Gastrocnemius medialis (tissue), 4 donors: ENCODE measurements at regions not wholly inside any gene's neighbourhood (a gene's known extent, or its start where the extent isn't known, plus 50 kb on each side); places are given as distances from the start of the nearest gene placed in this dataset.

Source experiments
- ATAC-seq, 2 donors: fragments of 150-250 bp; one replicate each; pipeline ENCODE4 v1.9.1; 2016
- DNase-seq, 2 donors: peaks; one replicate each; pipeline ENCODE4 v3.0.0-alpha.2; 2019
- H3K27ac ChIP-seq, 4 donors: fragments of 200-600 bp; sonication (generic); 1 replicate in 1 of 4; 2 replicates in 3 of 4; pipeline ENCODE4 v1.5.1; 2016 to 2018; ENCODE audit warnings: mild to moderate bottlenecking in 2 of 4, moderate library complexity in 1 of 4
- H3K27me3 ChIP-seq, 3 donors: fragments of 200-600 bp; sonication (generic) in 2 of 3; 1 replicate in 1 of 3; 2 replicates in 2 of 3; pipeline versions ENCODE4 v1.5.1 to v1.6.0; 2016 to 2019; ENCODE audit warnings: mild to moderate bottlenecking in 1 of 3, moderate library complexity in 1 of 3
- H3K36me3 ChIP-seq, 2 donors: fragments of 200-600 bp; sonication (generic) in 1 of 2; one replicate each; pipeline ENCODE4 v1.5.1; 2017 to 2018
- H3K4me1 ChIP-seq, 2 donors: fragments of 200-600 bp; sonication (generic) in 1 of 2; one replicate each; pipeline ENCODE4 v1.5.1; 2016 to 2017; ENCODE audit warnings: mild to moderate bottlenecking in 2 of 2
- H3K4me3 ChIP-seq, 4 donors: fragments of 200-600 bp; sonication (generic) in 3 of 4; 1 replicate in 1 of 4; 2 replicates in 3 of 4; pipeline ENCODE4 v1.5.1; 2016 to 2019; ENCODE audit warnings: mild to moderate bottlenecking in 2 of 4
- H3K9me3 ChIP-seq, 3 donors: fragments of 200-600 bp; sonication (generic) in 2 of 3; 1 replicate in 1 of 3; 2 replicates in 2 of 3; pipeline ENCODE4 v1.5.1; 2016 to 2019
- CTCF ChIP-seq, 5 experiments: fragments of 450-650 bp in 3 of 5; fragments of 200-600 bp in 2 of 5; sonication (generic) in 2 of 5; IDR thresholded peaks in 4 of 5; conservative IDR thresholded peaks in 1 of 5; 1 replicate in 4 of 5; 2 replicates in 1 of 5; pipeline ENCODE4 v1.5.1; 2016 to 2019; ENCODE audit warnings: antibody characterized with exemption in 5 of 5, mild to moderate bottlenecking in 3 of 5, moderate library complexity in 3 of 5
- POLR2A ChIP-seq, 2 donors: fragments of 450-650 bp; IDR thresholded peaks; one replicate each; pipeline ENCODE4 v1.6.1; 2017; ENCODE audit warnings: antibody characterized with exemption in 2 of 2, mild to moderate bottlenecking in 2 of 2, moderate library complexity in 2 of 2
- in situ Hi-C, 4 donors: fragments of 200-750 bp; cut with MboI; loops; one replicate each; pipeline versions ENCODE4 v1.15.0 to v1.8.0; 2017; ENCODE audit warnings: low sequenced_read_pairs in 4 of 4
- intact Hi-C: fragments of 100-400 bp; cut with DNase I; formaldehyde crosslinking; loops from one replicate; pipeline ENCODE4 v1.15.1; 2023; ENCODE audit warnings: low total_unique reads

- no peak for ATAC-seq
- Histone ChIP-seq H3K36me3 (no peaks in the 10 kb centered on the region), H3K27ac (no peak overlapping the region), H3K4me1 (no peaks in the 10 kb centered on the region), H3K4me3 (no peak overlapping the region), H3K9me3 (no peaks in the 10 kb centered on the region), H3K27me3 (no peaks in the 10 kb centered on the region)
- no peak for DNase-seq
- intact Hi-C loops (no loop called here), in situ Hi-C loops (no loop called here)
- TF ChIP-seq POLR2A (IDR thresholded peaks at IDR 0.05), result no peak
- no peak for TF ChIP-seq CTCF (IDR thresholded peaks at IDR 0.05 in 4 of 5, conservative IDR thresholded peaks at IDR 0.05 in 1 of 5)
Measured at GRCh38 chr2:235332240-235332890, 161.5 kb upstream of the AGAP1 start.

GRCh38 chr2:235333076-235333475 lies 160.8 kb upstream of the AGAP1 start:
- in situ Hi-C loops (no loop called here), intact Hi-C loops (no loop called here)
- Histone ChIP-seq H3K36me3 (no peaks in the 10 kb centered on the region), H3K27me3 (no peaks in the 10 kb centered on the region), H3K27ac (no peak overlapping the region), H3K9me3 (no peaks in the 10 kb centered on the region), H3K4me1 (no peaks in the 10 kb centered on the region), H3K4me3 (no peak overlapping the region)
- no peak for DNase-seq
- no peak for ATAC-seq
- no peak for TF ChIP-seq CTCF (IDR thresholded peaks at IDR 0.05 in 4 of 5, conservative IDR thresholded peaks at IDR 0.05 in 1 of 5)
- no peak for TF ChIP-seq POLR2A (IDR thresholded peaks at IDR 0.05)

GRCh38 chr2:235334179-235334578 lies 159.7 kb upstream of the AGAP1 start:
- Histone ChIP-seq H3K9me3 (no peaks in the 10 kb centered on the region), H3K4me1 (no peaks in the 10 kb centered on the region), H3K36me3 (no peaks in the 10 kb centered on the region), H3K27me3 (no peaks in the 10 kb centered on the region), H3K4me3 (no peak overlapping the region), H3K27ac (no peak overlapping the region)
- in situ Hi-C loops, result no loop called here
- DNase-seq, result no peak
- ATAC-seq, result no peak
- TF ChIP-seq CTCF (IDR thresholded peaks at IDR 0.05 in 4 of 5, conservative IDR thresholded peaks at IDR 0.05 in 1 of 5), result no peak
- no peak for TF ChIP-seq POLR2A (IDR thresholded peaks at IDR 0.05)
- intact Hi-C loops, result no loop called here

GRCh38 chr2:235343156-235343774 lies 150.6 kb upstream of the AGAP1 start:
- no peaks in the 10 kb centered on the region for H3K4me1 ChIP-seq
- intact Hi-C loops (no loop called here), in situ Hi-C loops (no loop called here)
- H3K27me3 ChIP-seq, result peaks cover 0 to 2% (median 0%) of the 10 kb centered on the region in 3 donors
- TF ChIP-seq CTCF (IDR thresholded peaks at IDR 0.05 in 4 of 5, conservative IDR thresholded peaks at IDR 0.05 in 1 of 5) (no peak), POLR2A (IDR thresholded peaks at IDR 0.05) (no peak)
- H3K4me3 ChIP-seq, result no peak overlapping the region
- ATAC-seq (no peak), DNase-seq (no peak)
- H3K27ac ChIP-seq, result no peak overlapping the region
- no peaks in the 10 kb centered on the region for H3K9me3 ChIP-seq
- H3K36me3 ChIP-seq, result no peaks in the 10 kb centered on the region
